Neuronal stem cell (in vitro differentiated cells): ENCODE measurements at regions not wholly inside any gene's neighbourhood (a gene's known extent, or its start where the extent isn't known, plus 50 kb on each side); places are given as distances from the start of the nearest gene placed in this dataset.
A peak's percentile ranks its signal among the peaks of the same experiment; 100 is the strongest.
"Not testable (repeated sequence)": the region's sequence is repeated elsewhere in the genome, so short reads cannot be mapped to it uniquely, and the experiment has no call there.

Experiments
- DNase-seq: peaks from one replicate; pipeline ENCODE4 v3.0.0-alpha.2; 2013; ENCODE audit warnings: low spot score
- H2AFZ ChIP-seq: one replicate; pipeline ENCODE4 v1.6.1; 2013; ENCODE audit warnings: mild to moderate bottlenecking, low read length, inconsistent platforms
- H2AK5ac ChIP-seq: 2 replicates; pipeline ENCODE4 v1.6.1; 2013; ENCODE audit warnings: low read depth, mild to moderate bottlenecking, inconsistent platforms, low read length, moderate library complexity, mixed read lengths
- H2BK120ac ChIP-seq: 2 replicates; pipeline ENCODE4 v1.6.1; 2013; ENCODE audit warnings: low read depth, mild to moderate bottlenecking, inconsistent platforms, low read length, moderate library complexity, mixed read lengths
- H2BK12ac ChIP-seq: one replicate; pipeline ENCODE4 v1.6.1; 2013; ENCODE audit warnings: low read length, inconsistent platforms
- H2BK15ac ChIP-seq: 2 replicates; pipeline ENCODE4 v1.6.1; 2013; ENCODE audit warnings: mild to moderate bottlenecking, low read length, inconsistent platforms, mixed read lengths
- H2BK5ac ChIP-seq: one replicate; pipeline ENCODE4 v1.6.1; 2013; ENCODE audit warnings: inconsistent platforms, mild to moderate bottlenecking, low read length, moderate library complexity
- H3K14ac ChIP-seq: one replicate; pipeline ENCODE4 v1.6.1; 2013; ENCODE audit warnings: low read length, inconsistent platforms
- H3K18ac ChIP-seq: 2 replicates; pipeline ENCODE4 v1.6.1; 2013; ENCODE audit warnings: low read length, inconsistent platforms
- H3K23ac ChIP-seq: 2 replicates; pipeline ENCODE4 v1.6.1; 2013; ENCODE audit warnings: low read depth, mild to moderate bottlenecking, mixed read lengths, low read length, inconsistent platforms; ENCODE audit not compliant: poor library complexity
- H3K27ac ChIP-seq: replicated peaks from 3 replicates; pipeline ENCODE4 v1.5.1; 2013; ENCODE audit warnings: low read length, inconsistent platforms
- H3K27me3 ChIP-seq, 3 experiments: 2 replicates each; pipeline ENCODE4 v1.6.1; 2013; ENCODE audit warnings: low read length in 3 of 3, mild to moderate bottlenecking in 2 of 3, inconsistent platforms in 1 of 3, low read depth in 1 of 3, mixed read lengths in 1 of 3, moderate library complexity in 1 of 3; ENCODE audit not compliant: control insufficient read depth in 3 of 3, insufficient read depth in 3 of 3
- H3K36me3 ChIP-seq, 2 donors: replicated peaks in 1 of 2; 2 replicates each; pipeline ENCODE4 v1.6.1; 2013; ENCODE audit warnings: low read length in 2 of 2; ENCODE audit not compliant: control insufficient read depth in 2 of 2, insufficient read depth in 2 of 2
- H3K4ac ChIP-seq: 2 replicates; pipeline ENCODE4 v1.6.1; 2013; ENCODE audit warnings: inconsistent platforms, mild to moderate bottlenecking, low read length, moderate library complexity
- H3K4me1 ChIP-seq, 2 donors: 1 replicate in 1 of 2; 2 replicates in 1 of 2; pipeline ENCODE4 v1.6.1; 2013; ENCODE audit warnings: low read length in 2 of 2, low read depth in 1 of 2; ENCODE audit not compliant: control insufficient read depth in 2 of 2, insufficient read depth in 1 of 2
- H3K4me2 ChIP-seq: one replicate; pipeline ENCODE4 v1.6.1; 2013; ENCODE audit warnings: mild to moderate bottlenecking, low read length, inconsistent platforms; ENCODE audit not compliant: insufficient read depth, poor library complexity, severe bottlenecking
- H3K4me3 ChIP-seq, 2 donors: 2 replicates each; pipeline ENCODE4 v1.5.1; 2013; ENCODE audit warnings: low read length in 2 of 2, mild to moderate bottlenecking in 2 of 2, inconsistent platforms in 1 of 2, moderate library complexity in 1 of 2
- H3K79me1 ChIP-seq: one replicate; pipeline ENCODE4 v1.6.1; 2013; ENCODE audit warnings: low read depth, mild to moderate bottlenecking, inconsistent platforms, low read length, moderate library complexity
- H3K9ac ChIP-seq: one replicate; pipeline ENCODE4 v1.6.1; 2013; ENCODE audit warnings: mild to moderate bottlenecking, low read depth, low read length, inconsistent platforms; ENCODE audit not compliant: poor library complexity
- H3K9me3 ChIP-seq, 2 donors: replicated peaks in 1 of 2; 2 replicates each; pipeline versions ENCODE3 to v1.6.1; 2013; ENCODE audit warnings: low read length in 2 of 2, mild to moderate bottlenecking in 2 of 2, inconsistent platforms in 1 of 2, low read depth in 1 of 2, mixed read lengths in 1 of 2, moderate library complexity in 1 of 2; ENCODE audit not compliant: control insufficient read depth in 2 of 2, insufficient read depth in 1 of 2
- H4K8ac ChIP-seq: one replicate; pipeline ENCODE4 v1.6.1; 2013; ENCODE audit warnings: low read depth, mild to moderate bottlenecking, inconsistent platforms, low read length, moderate library complexity
- H4K91ac ChIP-seq: one replicate; pipeline ENCODE4 v1.6.1; 2013; ENCODE audit warnings: low read length, low read depth, mild to moderate bottlenecking, inconsistent platforms; ENCODE audit not compliant: poor library complexity
- WGBS, 2 donors: extraction: QIAGEN DNeasy Blood & Tissue Kit; methylation state at CpG; one replicate each; pipeline ENCODE4 v1.1.7; 2013; ENCODE audit warnings: missing lambda C conversion rate in 2 of 2, mixed read lengths in 1 of 2; ENCODE audit not compliant: insufficient read length in 2 of 2, insufficient replicate concordance in 1 of 2; ENCODE audit errors: extremely low coverage in 2 of 2; 5-methylcytosine and 5-hydroxymethylcytosine counted together

- Histone ChIP-seq H3K23ac (no peak overlapping the region), H3K4ac (no peak overlapping the region), H3K4me2 (no peak overlapping the region), H3K36me3 (no peaks in the 10 kb centered on the region), H3K4me1 (peaks cover 0 to 2% of the 10 kb centered on the region in 2 donors), H3K27me3 (peaks cover 0 to 52% (median 0%) of the 10 kb centered on the region in 3 experiments), H3K18ac (peak overlapping the region; percentile 61), H3K14ac (no peak overlapping the region), H2BK15ac (no peak overlapping the region), H4K91ac (no peak overlapping the region), H3K79me1 (no peaks in the 10 kb centered on the region), H3K9ac (no peak overlapping the region), H2BK12ac (no peak overlapping the region), H2BK120ac (no peak overlapping the region), H2AK5ac (no peak overlapping the region), H3K27ac (no peak overlapping the region), H2BK5ac (no peak overlapping the region), H4K8ac (no peak overlapping the region), H2AFZ (no peak overlapping the region), H3K4me3 (peak overlapping the region in 1 of 2 donors; percentile 28), H3K9me3 (no peaks in the 10 kb centered on the region)
- no CpG with 5 or more reads among the region's 4 CpGs for WGBS, 2 donors
- DNase-seq = no peak
These were observed 93.1 kb downstream of the OLFM1 start for GRCh38 chr9:135180586-135180985.

- Histone ChIP-seq H4K91ac (no peak overlapping the region), H3K18ac (no peak overlapping the region), H2BK12ac (no peak overlapping the region), H3K27ac (no peak overlapping the region), H2BK15ac (no peak overlapping the region), H3K23ac (no peak overlapping the region), H3K4me2 (no peak overlapping the region), H3K79me1 (no peaks in the 10 kb centered on the region), H3K14ac (peak overlapping the region; percentile 3), H3K4me1 (peaks cover 0 to 2% of the 10 kb centered on the region in 2 donors), H2BK5ac (no peak overlapping the region), H3K27me3 (peaks cover 0 to 53% (median 0%) of the 10 kb centered on the region in 3 experiments), H4K8ac (no peak overlapping the region), H3K4ac (no peak overlapping the region), H3K4me3 (no peak overlapping the region), H2AK5ac (peak overlapping the region; percentile 30), H2AFZ (no peak overlapping the region), H3K9me3 (no peaks in the 10 kb centered on the region), H3K36me3 (no peaks in the 10 kb centered on the region), H2BK120ac (no peak overlapping the region), H3K9ac (peak overlapping the region; percentile 75)
- DNase-seq = no peak
- no CpG with 5 or more reads among the region's 11 CpGs for WGBS, 2 donors
These were observed 93.9 kb downstream of the OLFM1 start for GRCh38 chr9:135181336-135181735.

- not testable (repeated sequence) for H2BK120ac ChIP-seq, H3K14ac ChIP-seq, H3K4me2 ChIP-seq, H2AK5ac ChIP-seq, H3K9me3 ChIP-seq, H2BK12ac ChIP-seq, H2AFZ ChIP-seq, H4K91ac ChIP-seq, H3K4me3 ChIP-seq, H2BK5ac ChIP-seq, H3K4ac ChIP-seq, H3K23ac ChIP-seq, H4K8ac ChIP-seq, DNase-seq, H3K18ac ChIP-seq, H3K79me1 ChIP-seq, H3K9ac ChIP-seq, H3K4me1 ChIP-seq, H3K36me3 ChIP-seq, H2BK15ac ChIP-seq, H3K27ac ChIP-seq
- H3K27me3 ChIP-seq = peaks cover 0 to 58% (median 0%) of the 10 kb centered on the region in 3 experiments
- WGBS, 2 donors = no CpG with 5 or more reads among the region's 10 CpGs
These were observed 94.4 kb downstream of the OLFM1 start for GRCh38 chr9:135181841-135182240.

- H3K18ac ChIP-seq = no peak overlapping the region
- no peaks in the 10 kb centered on the region for H3K36me3 ChIP-seq
- peaks cover 0 to 65% (median 0%) of the 10 kb centered on the region in 3 experiments for H3K27me3 ChIP-seq
- H3K4me1 ChIP-seq = peaks cover 0 to 3% of the 10 kb centered on the region in 2 donors
- H3K4me2 ChIP-seq = no peak overlapping the region
- no peak overlapping the region for H2AFZ ChIP-seq
- H2BK5ac ChIP-seq = no peak overlapping the region
- H3K4me3 ChIP-seq = no peak overlapping the region
- H2BK120ac ChIP-seq = no peak overlapping the region
- H3K14ac ChIP-seq = no peak overlapping the region
- no peak overlapping the region for H2BK15ac ChIP-seq
- no peak overlapping the region for H3K9ac ChIP-seq
- no peak for DNase-seq
- H2BK12ac ChIP-seq = no peak overlapping the region
- no peak overlapping the region for H3K4ac ChIP-seq
- no peak overlapping the region for H2AK5ac ChIP-seq
- H4K8ac ChIP-seq = no peak overlapping the region
- no peak overlapping the region for H4K91ac ChIP-seq
- no peaks in the 10 kb centered on the region for H3K9me3 ChIP-seq
- no peaks in the 10 kb centered on the region for H3K79me1 ChIP-seq
- WGBS, 2 donors = no CpG with 5 or more reads among the region's 7 CpGs
- no peak overlapping the region for H3K23ac ChIP-seq
- H3K27ac ChIP-seq = no peak overlapping the region
These were observed 95.6 kb downstream of the OLFM1 start for GRCh38 chr9:135183069-135183468.
